ENCODE measurements at regions not wholly inside any gene's neighbourhood (a gene's known extent, or its start where the extent isn't known, plus 50 kb on each side); places are given as distances from the start of the nearest gene placed in this dataset.

DNA sequence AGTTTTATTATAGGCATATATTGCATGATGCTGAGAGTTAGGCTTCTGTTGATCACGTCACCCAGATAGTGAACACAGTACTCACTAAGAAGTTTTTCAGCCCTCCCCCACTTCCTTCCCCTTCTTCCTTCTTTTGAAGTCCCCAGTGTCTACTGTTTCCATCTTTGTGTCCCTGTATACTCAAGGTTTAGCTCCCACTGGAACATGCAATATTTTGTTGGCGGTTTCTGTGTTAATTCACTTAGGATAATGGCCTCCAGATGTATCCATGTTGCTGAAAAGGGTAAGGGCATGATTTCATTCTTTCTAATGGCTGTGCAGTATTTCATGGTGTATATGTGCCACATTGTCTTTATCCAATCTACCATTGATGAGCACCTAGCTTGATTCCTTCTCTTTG is 764.3 kb downstream of the MTRR start:
- no peak for DNase-seq (ENCODE audit: low spot score)

DNA sequence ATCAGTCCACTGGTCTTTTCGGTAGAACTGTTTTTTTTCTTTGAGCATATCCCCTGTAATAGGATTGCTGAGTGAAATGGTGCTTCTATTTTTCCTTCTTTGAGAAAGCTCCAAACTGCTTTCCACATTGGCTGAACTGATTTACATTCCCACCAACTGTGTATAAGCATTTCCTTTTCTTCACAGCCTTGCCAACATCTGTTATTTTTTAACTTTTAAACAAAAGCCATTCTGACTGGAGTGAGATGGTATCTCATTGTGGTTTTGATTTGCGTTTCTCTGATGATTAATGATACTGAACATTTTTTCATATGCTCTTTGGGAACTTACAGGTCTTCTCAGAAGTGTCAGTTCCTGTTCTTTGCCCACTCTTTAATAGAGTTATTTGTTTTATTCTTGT is 764.7 kb downstream of the MTRR start:
- DNase-seq (ENCODE audit: low spot score) = no peak

DNA sequence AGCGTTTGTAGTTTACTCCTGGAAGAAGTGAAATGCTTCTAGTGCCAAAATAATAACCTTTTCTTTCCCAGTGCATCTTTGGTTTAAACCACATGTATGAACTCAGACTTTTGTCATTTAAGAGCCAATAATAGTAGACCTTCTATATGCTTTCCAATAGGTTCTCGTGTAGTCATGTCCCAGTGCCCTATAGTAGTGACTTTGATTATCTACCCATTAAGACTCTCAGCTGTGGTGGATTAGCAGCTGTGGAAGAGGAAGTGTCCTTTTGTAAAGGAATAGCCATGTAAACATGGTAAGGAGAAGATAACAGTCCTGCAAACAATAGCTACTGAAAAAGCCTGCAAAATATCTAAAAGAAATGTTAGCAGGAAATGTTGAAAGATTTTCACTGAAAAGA is 765.3 kb downstream of the MTRR start:
- no peak for DNase-seq (ENCODE audit: low spot score)

DNA sequence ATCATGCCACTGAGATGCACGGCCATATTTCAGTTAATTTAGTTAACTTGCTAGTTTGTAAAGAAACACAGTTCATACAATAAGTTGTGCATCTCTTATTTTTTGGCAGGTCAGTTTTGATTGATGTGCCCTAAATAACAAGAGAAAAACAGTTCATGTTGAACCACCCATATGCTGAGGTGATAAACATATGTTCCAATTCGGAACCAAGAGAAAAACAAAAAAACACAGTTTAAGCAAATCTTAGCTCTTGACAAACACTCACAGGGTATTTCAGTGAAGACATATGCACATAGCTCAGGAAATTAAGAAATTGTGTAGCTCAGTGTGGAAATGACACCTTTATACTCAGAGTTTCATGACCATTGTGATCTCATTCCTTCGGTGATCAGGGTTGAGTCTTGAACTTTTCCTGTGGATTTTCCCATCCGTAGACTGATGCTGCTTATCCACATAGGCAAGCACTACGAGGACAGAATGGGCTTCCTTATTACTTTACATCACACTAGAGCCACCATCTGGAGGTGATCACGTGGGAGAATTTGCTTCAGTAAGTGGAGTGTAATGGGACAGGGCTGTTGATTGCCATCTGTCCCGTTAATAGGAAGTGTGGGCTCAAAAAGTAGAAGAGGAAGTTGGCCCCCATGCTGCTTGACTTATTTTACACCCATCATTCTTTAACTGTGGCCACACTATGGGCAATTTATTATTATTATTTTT is 773.0 kb downstream of the MTRR start:
- no peak for DNase-seq (ENCODE audit: low spot score)

DNA sequence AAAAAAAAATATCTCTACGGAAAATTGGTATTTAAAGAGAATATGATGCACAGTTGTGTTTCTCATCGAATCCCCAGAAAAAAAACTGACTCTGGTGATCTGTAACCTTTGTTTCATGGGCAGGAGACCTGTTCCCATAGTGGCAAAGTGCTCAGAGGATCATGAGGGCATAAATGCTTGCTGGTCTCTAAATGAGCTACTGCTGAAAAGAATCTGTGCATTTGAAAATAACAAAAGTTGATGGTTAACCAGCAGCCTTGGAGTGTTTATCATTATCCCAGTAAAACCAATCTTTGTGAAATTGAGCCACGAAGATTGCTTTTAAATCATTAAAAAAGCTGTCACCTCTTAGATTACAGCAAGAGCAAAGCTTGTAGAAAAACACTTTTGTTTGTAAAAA is 775.4 kb downstream of the MTRR start:
- DNase-seq (ENCODE audit: low spot score) = no peak

GRCh38 chr5:8647111-8647510 is 778.2 kb downstream of the MTRR start:
- no peak for DNase-seq (ENCODE audit: low spot score)

- DNase-seq (ENCODE audit: low spot score) = no peak
These were observed 781.2 kb downstream of the MTRR start for GRCh38 chr5:8650186-8650585.

GRCh38 chr5:8660133-8660893 is 791.4 kb downstream of the MTRR start:
- DNase-seq (ENCODE audit: low spot score) = no peak

DNA sequence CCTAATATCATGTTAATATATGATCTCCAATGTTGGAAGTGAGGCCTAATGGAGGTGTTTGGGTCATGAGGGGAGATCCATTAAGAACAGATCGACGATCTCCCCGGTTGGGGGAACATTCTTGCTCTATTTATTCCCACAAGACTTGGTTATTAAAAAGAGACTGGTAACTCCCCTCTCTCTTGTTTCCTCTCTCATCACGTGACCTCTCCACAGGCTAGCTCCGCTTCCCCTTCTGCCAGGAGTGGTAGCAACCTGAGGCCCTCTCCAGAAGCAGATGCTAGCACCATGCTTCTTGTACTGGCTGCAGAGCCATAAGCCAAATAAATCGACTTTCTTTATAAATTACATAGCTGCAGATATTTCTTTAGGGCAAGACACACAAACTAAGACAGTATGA is 794.4 kb downstream of the MTRR start:
- no peak for DNase-seq (ENCODE audit: low spot score)

- DNase-seq (ENCODE audit: low spot score) = no peak
These were observed 806.2 kb downstream of the MTRR start for GRCh38 chr5:8675182-8675581.

- no peak for DNase-seq (ENCODE audit: low spot score)
These were observed 807.7 kb downstream of the MTRR start for GRCh38 chr5:8676695-8677094.

GRCh38 chr5:8682381-8682780 is 813.4 kb downstream of the MTRR start:
- no peak for DNase-seq (ENCODE audit: low spot score)

- no peak for DNase-seq (ENCODE audit: low spot score)
These were observed 814.5 kb downstream of the MTRR start for GRCh38 chr5:8683496-8683895.

- no peak for DNase-seq (ENCODE audit: low spot score)
These were observed 816.8 kb downstream of the MTRR start for GRCh38 chr5:8685704-8686103.

- DNase-seq (ENCODE audit: low spot score) = peak; percentile 17
These were observed 817.8 kb downstream of the MTRR start for GRCh38 chr5:8686707-8687106.

GRCh38 chr5:8689773-8690172 is 820.8 kb downstream of the MTRR start:
- no peak for DNase-seq (ENCODE audit: low spot score)

- no peak for DNase-seq (ENCODE audit: low spot score)
These were observed 822.3 kb downstream of the MTRR start for GRCh38 chr5:8691221-8691620.

DNA sequence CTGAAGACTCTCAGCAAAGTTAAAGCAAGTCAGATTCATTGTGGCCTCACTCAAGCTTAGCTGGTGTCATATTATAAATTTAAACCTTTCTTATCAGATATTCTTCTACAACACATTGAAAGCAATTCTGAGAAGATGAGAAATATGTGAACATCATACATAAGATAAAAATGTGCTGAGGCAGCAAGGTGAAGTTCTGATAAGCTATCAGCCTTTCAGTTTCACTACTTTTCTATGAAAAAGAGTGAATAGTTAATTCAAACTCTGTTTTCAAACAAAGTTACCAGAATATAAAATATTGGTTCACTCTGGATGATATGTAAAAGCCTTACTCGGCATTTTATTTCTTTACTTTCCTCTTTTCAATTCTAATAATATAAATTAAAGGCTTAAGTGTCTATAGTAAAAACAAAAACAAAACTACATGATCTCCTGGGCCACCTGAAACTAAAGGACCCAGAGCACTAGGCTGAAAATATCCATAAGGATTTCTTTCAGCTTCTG is 824.4 kb downstream of the MTRR start:
- no peak for DNase-seq (ENCODE audit: low spot score)

- no peak for DNase-seq (ENCODE audit: low spot score)
These were observed 825.6 kb downstream of the MTRR start for GRCh38 chr5:8694545-8694944.

DNA sequence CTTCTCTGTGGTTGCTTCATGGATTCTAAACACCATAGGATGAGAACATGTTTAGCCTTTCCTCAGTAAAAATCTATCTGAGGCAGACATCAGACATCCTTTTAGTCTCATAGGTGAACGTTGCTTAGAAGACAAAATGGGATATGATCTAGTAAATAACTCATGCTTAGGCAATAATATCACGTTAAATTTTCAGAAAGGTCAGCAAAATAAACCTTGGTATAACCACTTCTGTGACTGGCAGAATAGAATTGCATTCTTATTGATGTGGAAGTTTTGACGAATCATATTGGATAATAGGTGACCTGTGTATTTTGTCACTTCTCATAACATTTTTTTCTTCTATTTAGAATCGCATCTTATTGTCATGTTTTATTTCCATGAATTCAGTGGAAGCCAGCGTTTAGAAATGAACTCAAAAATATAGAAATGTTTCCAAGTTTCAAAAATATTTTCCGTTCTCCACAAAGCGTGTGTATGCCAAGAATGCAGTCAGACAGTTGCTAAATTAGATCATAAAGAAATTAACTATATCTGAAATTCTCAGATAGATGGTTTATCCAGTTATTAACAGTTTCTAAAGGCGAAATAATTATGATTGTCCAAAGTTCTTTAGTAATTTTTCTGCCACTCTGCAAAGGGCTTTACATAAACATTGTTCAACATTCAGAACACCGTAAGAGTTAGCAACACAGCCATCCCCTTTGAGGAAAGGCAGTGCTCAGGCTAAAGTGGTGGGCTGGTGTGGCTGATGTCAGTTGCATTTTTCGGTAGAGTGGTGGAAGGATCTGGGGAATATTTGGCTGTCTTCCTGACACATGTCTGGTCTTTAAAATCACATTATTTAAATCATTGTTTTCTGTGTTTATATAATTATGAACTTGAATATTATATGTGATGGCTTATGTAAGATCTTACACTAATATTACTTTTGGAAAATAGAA is 827.2 kb downstream of the MTRR start:
- no peak for DNase-seq (ENCODE audit: low spot score)

GRCh38 chr5:8700222-8700621 is 831.3 kb downstream of the MTRR start:
- DNase-seq (ENCODE audit: low spot score) = no peak

DNA sequence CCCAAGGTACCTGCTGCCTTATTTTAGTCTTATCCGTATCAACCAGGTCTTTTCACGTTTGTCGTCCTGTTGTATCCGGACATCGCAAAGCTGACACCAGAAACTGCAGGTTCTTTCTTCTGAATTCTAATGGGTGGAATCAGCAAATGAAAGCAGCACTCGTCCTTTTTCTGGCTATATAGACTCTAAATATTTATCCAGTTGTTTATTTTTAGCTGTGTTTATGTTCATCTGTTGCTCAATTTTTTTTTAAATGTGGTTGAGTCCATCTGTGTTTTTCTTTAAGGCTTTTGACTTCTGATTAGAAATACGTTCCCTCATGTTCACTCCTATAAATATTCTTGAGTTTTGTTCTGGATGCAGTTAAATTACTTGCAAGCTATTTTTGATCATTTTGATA is 831.7 kb downstream of the MTRR start:
- no peak for DNase-seq (ENCODE audit: low spot score)
